IMR-90 (cell line): ENCODE measurements at regions not wholly inside any gene's neighbourhood (a gene's known extent, or its start where the extent isn't known, plus 50 kb on each side); places are given as distances from the start of the nearest gene placed in this dataset.

Experiments
- ATAC-seq: fragments of 200-7000 bp; cut with Tn5 transposase; 2 replicates; pipeline ENCODE4 v1.9.1; 2020; ENCODE audit warnings: low read depth, mild to moderate bottlenecking, moderate library complexity
- BruUV-seq: library from RNA; stranded (reverse); fragments of 400-500 nt; replicated peaks from 2 replicates; lab custom pipeline; 2021; lab: Mats Ljungman, UMichigan
- CTCF ChIA-PET: fragments of 300-600 bp; formaldehyde crosslinking; extraction: SDS; loops from one replicate; lab custom pipeline; 2021; ENCODE audit warnings: antibody characterized with exemption; lab: Yijun Ruan, JAX
- POLR2A ChIA-PET: fragments of 300-600 bp; sonication (Branson Sonifier 250); formaldehyde crosslinking; loops from one replicate; lab custom pipeline; 2022; ENCODE audit warnings: antibody characterized with exemption; ENCODE audit not compliant: unreplicated experiment; lab: Charles Lee
- DNase-seq: peaks from one replicate; pipeline ENCODE4 v3.0.0; 2013
- H2AFZ ChIP-seq: replicated peaks from 2 replicates; pipeline ENCODE3; 2013; ENCODE audit warnings: low read length, mild to moderate bottlenecking; ENCODE audit not compliant: poor library complexity
- H2AK5ac ChIP-seq: 2 replicates; pipeline ENCODE4 v1.6.1; 2013; ENCODE audit warnings: low read depth, low read length, inconsistent platforms
- H2AK9ac ChIP-seq: replicated peaks from 2 replicates; pipeline ENCODE3; 2013; ENCODE audit warnings: mild to moderate bottlenecking, low read depth, low read length, moderate library complexity; ENCODE audit not compliant: poor library complexity
- H2BK120ac ChIP-seq: 2 replicates; pipeline ENCODE4 v1.6.1; 2013; ENCODE audit warnings: low read depth, low read length, inconsistent platforms
- H2BK15ac ChIP-seq: 3 replicates; pipeline ENCODE4 v1.6.1; 2013; ENCODE audit warnings: low read depth, low read length, inconsistent platforms
- H2BK20ac ChIP-seq: 2 replicates; pipeline ENCODE4 v1.6.1; 2013; ENCODE audit warnings: low read depth, mild to moderate bottlenecking, inconsistent platforms, low read length, moderate library complexity
- H2BK5ac ChIP-seq: 2 replicates; pipeline ENCODE4 v1.6.1; 2013; ENCODE audit warnings: mild to moderate bottlenecking, low read depth, low read length, inconsistent platforms; ENCODE audit not compliant: poor library complexity, severe bottlenecking
- H3K14ac ChIP-seq: replicated peaks from 2 replicates; pipeline ENCODE4 v1.6.1; 2013; ENCODE audit warnings: low read depth, low read length, inconsistent platforms
- H3K18ac ChIP-seq: 2 replicates; pipeline ENCODE4 v1.6.1; 2013; ENCODE audit warnings: low read depth, low read length, control low read depth
- H3K23ac ChIP-seq: 2 replicates; pipeline ENCODE4 v1.6.1; 2013; ENCODE audit warnings: low read depth, low read length, inconsistent platforms
- H3K27ac ChIP-seq: 2 replicates; pipeline ENCODE4 v1.5.1; 2013; ENCODE audit warnings: mild to moderate bottlenecking, control low read depth, low read length; ENCODE audit not compliant: insufficient read depth
- H3K27me3 ChIP-seq: 2 replicates; pipeline ENCODE4 v1.6.1; 2013; ENCODE audit warnings: low read length; ENCODE audit not compliant: control insufficient read depth, insufficient read depth
- H3K36me3 ChIP-seq: 2 replicates; pipeline ENCODE4 v1.6.1; 2013; ENCODE audit warnings: low read length, mixed read lengths; ENCODE audit not compliant: control insufficient read depth, insufficient read depth
- H3K4ac ChIP-seq: 2 replicates; pipeline ENCODE4 v1.6.1; 2013; ENCODE audit warnings: low read depth, low read length, inconsistent platforms
- H3K4me1 ChIP-seq: 2 replicates; pipeline ENCODE4 v1.6.1; 2013; ENCODE audit warnings: low read length, mixed read lengths; ENCODE audit not compliant: control insufficient read depth, insufficient read depth
- H3K4me2 ChIP-seq: 2 replicates; pipeline ENCODE4 v1.6.1; 2013; ENCODE audit warnings: low read depth, mild to moderate bottlenecking, control low read depth, low read length, moderate library complexity
- H3K4me3 ChIP-seq: 2 replicates; pipeline ENCODE4 v1.5.1; 2013; ENCODE audit warnings: low read depth, mild to moderate bottlenecking, control low read depth, low read length, moderate library complexity; ENCODE audit not compliant: insufficient read depth
- H3K56ac ChIP-seq: 2 replicates; pipeline ENCODE4 v1.6.1; 2013; ENCODE audit warnings: low read length, inconsistent platforms; ENCODE audit not compliant: insufficient read depth; ENCODE audit errors: extremely low read depth
- H3K79me1 ChIP-seq, 2 experiments: 2 replicates each; pipeline ENCODE4 v1.6.1; 2013; ENCODE audit warnings: low read length in 2 of 2, inconsistent platforms in 1 of 2, low read depth in 1 of 2
- H3K9ac ChIP-seq: 2 replicates; pipeline ENCODE4 v1.6.1; 2013; ENCODE audit warnings: low read depth, low read length, control low read depth
- H3K9me1 ChIP-seq: 2 replicates; pipeline ENCODE4 v1.6.1; 2013; ENCODE audit warnings: low read length, inconsistent platforms; ENCODE audit not compliant: insufficient read depth
- H3K9me3 ChIP-seq: 2 replicates; pipeline ENCODE4 v1.6.1; 2013; ENCODE audit warnings: low read length; ENCODE audit not compliant: control insufficient read depth, insufficient read depth
- H4K20me1 ChIP-seq: 2 replicates; pipeline ENCODE4 v1.6.1; 2013; ENCODE audit warnings: low read length, inconsistent platforms; ENCODE audit not compliant: insufficient read depth
- H4K5ac ChIP-seq: 2 replicates; pipeline ENCODE4 v1.6.1; 2013; ENCODE audit warnings: mild to moderate bottlenecking, low read depth, low read length, control low read depth
- H4K8ac ChIP-seq, 2 experiments: 2 replicates each; pipeline ENCODE4 v1.6.1; 2013; ENCODE audit warnings: low read depth in 2 of 2, low read length in 2 of 2, control low read depth in 1 of 2, inconsistent platforms in 1 of 2
- H4K91ac ChIP-seq: 2 replicates; pipeline ENCODE4 v1.6.1; 2013; ENCODE audit warnings: low read depth, low read length, inconsistent platforms; ENCODE audit not compliant: insufficient read depth
- BHLHE40 ChIP-seq: fragments of 150-350 bp; IDR thresholded peaks from 2 replicates; pipeline ENCODE4 v1.6.1; 2016; ENCODE audit warnings: mild to moderate bottlenecking, low read depth, low read length
- CEBPB ChIP-seq: IDR thresholded peaks from 2 replicates; pipeline ENCODE4 v1.6.1; 2012; ENCODE audit warnings: low read depth, low read length, improper control_type of control experiment
- MAFK ChIP-seq: IDR thresholded peaks from 2 replicates; pipeline ENCODE4 v1.6.1; 2012; ENCODE audit warnings: low read depth, low read length, improper control_type of control experiment
- MXI1 ChIP-seq: IDR thresholded peaks from 2 replicates; pipeline ENCODE4 v1.6.1; 2012; ENCODE audit warnings: low read depth, mild to moderate bottlenecking, low read length, moderate library complexity, borderline replicate concordance
- NFE2L2 ChIP-seq: fragments of 150-350 bp; IDR thresholded peaks from 2 replicates; pipeline ENCODE4 v1.6.1; 2016; ENCODE audit warnings: low read depth, mild to moderate bottlenecking, low read length
- RAD21 ChIP-seq: IDR thresholded peaks from 2 replicates; pipeline ENCODE4 v1.6.1; 2012; ENCODE audit warnings: low read length, improper control_type of control experiment
- RCOR1 ChIP-seq: IDR thresholded peaks from 2 replicates; pipeline ENCODE4 v1.6.1; 2012; ENCODE audit warnings: mild to moderate bottlenecking, low read length, improper control_type of control experiment; ENCODE audit not compliant: insufficient replicate concordance
- SMC3 ChIP-seq: fragments of 150-350 bp; IDR thresholded peaks from 2 replicates; pipeline ENCODE4 v1.6.1; 2016; ENCODE audit warnings: low read depth, mild to moderate bottlenecking, antibody characterized with exemption, low read length, moderate library complexity
- WGBS, 2 experiments: methylation state at CpG; one replicate each; pipeline versions ENCODE4 v1.1.5 to v1.1.7; 2013; ENCODE audit warnings: missing lambda C conversion rate in 2 of 2; ENCODE audit not compliant: insufficient read length in 1 of 2; ENCODE audit errors: extremely low coverage in 2 of 2; 5-methylcytosine and 5-hydroxymethylcytosine counted together
- dilution Hi-C: fragments of 300-500 bp; cut with HindIII; formaldehyde crosslinking; loops from one replicate; pipeline ENCODE4 v1.14.3; 2018; ENCODE audit warnings: low sequenced_read_pairs; ENCODE audit not compliant: unreplicated experiment
- in situ Hi-C: fragments of 300-500 bp; cut with MboI; formaldehyde crosslinking; loops from 3 replicates; pipeline ENCODE4 v1.14.3; 2019; ENCODE audit warnings: low sequenced_read_pairs, inconsistent platforms, mixed read lengths
- intact Hi-C: fragments of 100-400 bp; cut with micrococcal nuclease; formaldehyde crosslinking; loops from 2 replicates; pipeline ENCODE4 v1.10.0; 2022

GRCh38 chr11:44674809-44675208, 52.0 kb upstream of the TSPAN18 start:
- peaks cover 2% of the 10 kb centered on the region; the same call in 1 of the 2 replicates for H3K9me3 ChIP-seq
- H3K4me3 ChIP-seq = no peak overlapping the region
- intact Hi-C loops = no loop called here
- H3K4ac ChIP-seq = no peak overlapping the region
- no peak overlapping the region for H3K23ac ChIP-seq
- peaks cover 14% of the 10 kb centered on the region for H3K27me3 ChIP-seq
- H2AK9ac ChIP-seq = no peak overlapping the region
- POLR2A ChIA-PET = no interaction called here
- TF ChIP-seq NFE2L2 (no peak), MXI1 (no peak), RCOR1 (no peak), BHLHE40 (no peak), SMC3 (no peak), CEBPB (no peak), RAD21 (no peak), MAFK (no peak)
- H3K14ac ChIP-seq = no peak overlapping the region
- dilution Hi-C loops = no loop called here
- H3K4me1 ChIP-seq = no peaks in the 10 kb centered on the region
- H2AK5ac ChIP-seq = no peak overlapping the region
- no peaks in the 10 kb centered on the region for H3K9me1 ChIP-seq
- no peaks in the 10 kb centered on the region for H4K20me1 ChIP-seq
- H2BK120ac ChIP-seq = no peak overlapping the region
- ATAC-seq = no peak
- no peak overlapping the region for H4K8ac ChIP-seq
- in situ Hi-C loops = loop anchor here (25.0 kb wide), 1 partner anchor 612 kb away; the partner anchor contains the start of gene SYT13
- H2BK20ac ChIP-seq = no peak overlapping the region
- DNase-seq = no peak
- H3K27ac ChIP-seq = no peak overlapping the region
- no TSS peak for BruUV-seq
- H2BK15ac ChIP-seq = no peak overlapping the region
- H2BK5ac ChIP-seq = no peak overlapping the region
- no CpG with 5 or more reads among the region's 5 CpGs for WGBS, 2 experiments
- no peaks in the 10 kb centered on the region for H3K79me1 ChIP-seq
- H3K18ac ChIP-seq = no peak overlapping the region
- H3K36me3 ChIP-seq = no peaks in the 10 kb centered on the region
- no peak overlapping the region for H3K9ac ChIP-seq
- CTCF ChIA-PET = no interaction called here
- H3K4me2 ChIP-seq = no peak overlapping the region
- H4K91ac ChIP-seq = no peak overlapping the region
- no peak overlapping the region for H4K5ac ChIP-seq
- no peak overlapping the region for H3K56ac ChIP-seq
- no peak overlapping the region for H2AFZ ChIP-seq
